Activated CD4-positive, alpha-beta memory T cell treated with anti-CD3 and anti-CD28 coated beads, Interleukin-2, amount 10 ng/mL, durations not matched to agents 7 days and 5 days (primary cell): ENCODE measurements at regions not wholly inside any gene's neighbourhood (a gene's known extent, or its start where the extent isn't known, plus 50 kb on each side); places are given as distances from the start of the nearest gene placed in this dataset.

Experiments used
- CTCF ChIA-PET: fragments of 350-600 bp; sonication (Branson Sonifier 250); formaldehyde crosslinking; loops from one replicate; lab custom pipeline; 2021; ENCODE audit warnings: antibody characterized with exemption, inconsistent platforms; lab: Charles Lee
- POLR2A ChIA-PET: fragments of 350-600 bp; sonication (Branson Sonifier 250); formaldehyde crosslinking; loops from one replicate; lab custom pipeline; 2021; ENCODE audit warnings: antibody characterized with exemption; lab: Charles Lee
- DNase-seq: peaks from one replicate; pipeline ENCODE4 v3.0.0-alpha.2; 2020
- H3K27ac Mint-ChIP-seq: one replicate; pipeline ENCODE4 v1.8.0; 2021; ENCODE audit warnings: mild to moderate bottlenecking, mixed read lengths
- H3K27me3 Mint-ChIP-seq: one replicate; pipeline ENCODE4 v1.8.0; 2021; ENCODE audit warnings: mixed read lengths
- H3K36me3 Mint-ChIP-seq: one replicate; pipeline ENCODE4 v1.8.0; 2021; ENCODE audit warnings: low read depth, mixed read lengths
- H3K4me1 Mint-ChIP-seq: one replicate; pipeline ENCODE4 v1.8.0; 2021; ENCODE audit warnings: mixed read lengths
- H3K4me3 Mint-ChIP-seq: one replicate; pipeline ENCODE4 v1.8.0; 2021; ENCODE audit warnings: mild to moderate bottlenecking, mixed read lengths
- H3K9me3 Mint-ChIP-seq: one replicate; pipeline ENCODE4 v1.8.0; 2021; ENCODE audit warnings: mixed read lengths

DNA sequence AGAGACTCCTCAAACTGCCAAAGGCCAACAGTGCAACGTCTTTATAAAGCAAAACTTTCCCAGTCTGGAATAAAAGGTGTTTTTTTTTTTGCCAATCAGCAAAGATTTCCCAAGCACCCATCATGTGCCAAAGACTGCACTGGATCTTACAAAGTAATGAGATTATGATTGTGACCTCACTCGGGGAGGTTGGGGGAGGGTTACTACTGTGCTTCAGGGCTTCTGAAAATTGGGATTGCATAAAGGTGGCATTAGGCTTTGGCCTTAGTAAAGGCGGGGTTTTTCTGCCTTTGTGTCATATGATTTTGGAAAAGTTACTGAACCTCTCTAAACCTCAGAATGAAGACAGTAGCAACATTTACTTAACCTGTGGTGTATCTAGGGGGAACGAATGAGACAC is 233.8 kb downstream of the DACT1 start:
- CTCF ChIA-PET, result no interaction called here
- H3K9me3 Mint-ChIP-seq, result no peaks in the 10 kb centered on the region

GRCh38 chr14:58872061-58872460 is 234.3 kb downstream of the DACT1 start:
- CTCF ChIA-PET, result no interaction called here
- POLR2A ChIA-PET, result no interaction called here
- Mint-ChIP-seq H3K27ac (no peak overlapping the region), H3K4me1 (no peaks in the 10 kb centered on the region), H3K36me3 (no peaks in the 10 kb centered on the region), H3K27me3 (peaks cover 3% of the 10 kb centered on the region), H3K4me3 (no peak overlapping the region), H3K9me3 (no peaks in the 10 kb centered on the region)
- no peak for DNase-seq

More for the DNA sequence above, 233.8 kb downstream of the DACT1 start:
- Mint-ChIP-seq H3K27me3 (peaks cover 3% of the 10 kb centered on the region), H3K36me3 (no peaks in the 10 kb centered on the region), H3K27ac (no peak overlapping the region), H3K4me3 (no peak overlapping the region), H3K4me1 (no peaks in the 10 kb centered on the region)
- DNase-seq, result no peak
- POLR2A ChIA-PET, result no interaction called here

- Mint-ChIP-seq H3K27me3 (peaks cover 2% of the 10 kb centered on the region), H3K27ac (no peak overlapping the region), H3K4me1 (no peaks in the 10 kb centered on the region), H3K4me3 (no peak overlapping the region), H3K9me3 (no peaks in the 10 kb centered on the region), H3K36me3 (no peaks in the 10 kb centered on the region)
- no peak for DNase-seq
- ChIA-PET POLR2A (no interaction called here), CTCF (no interaction called here)
Observed at GRCh38 chr14:58873228-58873953, 235.6 kb downstream of the DACT1 start.

- Mint-ChIP-seq H3K27ac (no peak overlapping the region), H3K4me3 (no peak overlapping the region), H3K9me3 (no peaks in the 10 kb centered on the region), H3K4me1 (no peaks in the 10 kb centered on the region), H3K36me3 (no peaks in the 10 kb centered on the region), H3K27me3 (no peaks in the 10 kb centered on the region)
- DNase-seq, result no peak
- CTCF ChIA-PET, result no interaction called here
- POLR2A ChIA-PET, result no interaction called here
Observed at GRCh38 chr14:58875613-58876012, 237.9 kb downstream of the DACT1 start.

DNA sequence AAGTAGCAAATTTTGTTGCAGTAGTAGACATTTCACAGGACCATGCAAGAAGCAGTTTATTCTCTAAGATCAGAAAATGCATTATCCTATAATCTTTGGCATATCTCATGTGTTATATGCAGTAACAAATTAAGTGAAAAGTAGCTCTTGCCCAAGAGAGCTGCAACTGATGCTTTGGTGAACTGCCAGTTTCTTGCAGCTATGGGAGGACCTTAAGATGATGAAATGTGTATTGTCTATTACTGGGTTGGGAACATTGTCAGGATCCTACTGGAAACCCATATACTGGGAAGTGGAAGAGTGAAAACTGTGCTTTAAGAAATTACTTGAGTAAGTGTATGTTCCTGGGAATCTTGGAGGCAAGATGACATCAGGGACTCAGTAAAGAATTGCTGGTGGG is 238.8 kb downstream of the DACT1 start:
- ChIA-PET POLR2A (no interaction called here), CTCF (no interaction called here)
- no peak overlapping the region for H3K27ac Mint-ChIP-seq
- no peaks in the 10 kb centered on the region for H3K36me3 Mint-ChIP-seq
- no peak for DNase-seq
- no peak overlapping the region for H3K4me3 Mint-ChIP-seq
- H3K27me3 Mint-ChIP-seq, result no peaks in the 10 kb centered on the region
- no peaks in the 10 kb centered on the region for H3K4me1 Mint-ChIP-seq
- no peaks in the 10 kb centered on the region for H3K9me3 Mint-ChIP-seq

DNA sequence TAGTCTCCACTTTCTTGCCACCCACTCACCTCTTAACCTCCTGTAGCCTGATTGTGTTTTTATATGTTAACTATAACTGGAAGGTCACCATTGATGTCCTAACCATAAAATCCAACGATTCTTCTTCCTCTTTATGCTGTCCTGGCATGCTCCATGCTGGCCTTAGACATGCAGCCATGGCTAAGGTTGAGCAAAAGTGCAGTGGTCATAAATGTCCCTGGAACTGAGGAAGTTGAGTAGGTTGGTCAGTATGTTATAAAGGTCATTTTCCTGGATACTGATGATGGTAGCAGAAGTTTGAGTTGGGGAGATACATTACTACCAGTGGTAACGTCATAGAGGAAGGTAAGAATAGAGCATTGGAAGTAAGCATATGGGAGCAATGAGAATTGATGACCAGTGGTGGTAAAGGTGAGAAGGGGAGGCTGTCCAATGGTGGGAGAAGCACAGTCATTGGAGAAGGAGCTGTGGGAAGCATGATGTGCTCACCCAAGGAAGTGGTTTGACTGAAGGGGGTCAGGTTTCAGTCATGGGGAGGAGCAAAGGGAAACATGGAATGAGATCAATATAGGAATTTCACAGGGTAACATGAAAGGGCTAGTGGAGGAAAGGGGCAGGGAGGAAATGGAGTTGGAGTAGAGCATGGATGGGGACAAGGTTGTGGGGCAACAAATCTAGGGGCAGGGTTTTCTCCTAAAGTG is 240.8 kb downstream of the DACT1 start:
- no peaks in the 10 kb centered on the region for H3K4me1 Mint-ChIP-seq
- no peak overlapping the region for H3K27ac Mint-ChIP-seq
- no peaks in the 10 kb centered on the region for H3K27me3 Mint-ChIP-seq
- no peaks in the 10 kb centered on the region for H3K36me3 Mint-ChIP-seq
- no peak overlapping the region for H3K4me3 Mint-ChIP-seq
- POLR2A ChIA-PET, result no interaction called here
- DNase-seq, result no peak
- CTCF ChIA-PET, result no interaction called here
- no peaks in the 10 kb centered on the region for H3K9me3 Mint-ChIP-seq

DNA sequence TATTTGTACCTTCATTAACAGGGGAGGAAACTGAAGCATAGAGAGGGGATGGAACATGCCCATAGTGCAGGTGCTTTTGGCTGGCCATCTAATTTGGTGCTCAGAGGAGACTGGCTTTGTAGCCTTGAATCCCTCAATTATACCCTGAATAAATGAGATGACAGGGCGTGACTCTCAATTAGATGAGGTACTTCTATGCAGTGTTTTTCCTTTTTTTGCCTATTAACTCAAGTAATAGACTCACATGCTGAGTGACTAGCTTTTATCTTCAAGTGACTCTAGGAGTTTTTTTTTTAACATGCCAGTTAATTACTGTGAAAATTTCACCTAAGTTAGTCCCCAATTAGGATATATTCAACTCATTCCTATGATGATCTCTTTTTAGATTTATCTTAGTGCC is 243.7 kb downstream of the DACT1 start:
- no peaks in the 10 kb centered on the region for H3K36me3 Mint-ChIP-seq
- DNase-seq, result no peak
- no peak overlapping the region for H3K4me3 Mint-ChIP-seq
- ChIA-PET POLR2A (no interaction called here), CTCF (interaction anchor here (0.7 kb wide), 1 partner anchor 223 kb away, joined by 5 read pairs; no protein-coding TSS in a partner anchor)
- no peaks in the 10 kb centered on the region for H3K4me1 Mint-ChIP-seq
- no peaks in the 10 kb centered on the region for H3K9me3 Mint-ChIP-seq
- no peaks in the 10 kb centered on the region for H3K27me3 Mint-ChIP-seq
- no peak overlapping the region for H3K27ac Mint-ChIP-seq

DNA sequence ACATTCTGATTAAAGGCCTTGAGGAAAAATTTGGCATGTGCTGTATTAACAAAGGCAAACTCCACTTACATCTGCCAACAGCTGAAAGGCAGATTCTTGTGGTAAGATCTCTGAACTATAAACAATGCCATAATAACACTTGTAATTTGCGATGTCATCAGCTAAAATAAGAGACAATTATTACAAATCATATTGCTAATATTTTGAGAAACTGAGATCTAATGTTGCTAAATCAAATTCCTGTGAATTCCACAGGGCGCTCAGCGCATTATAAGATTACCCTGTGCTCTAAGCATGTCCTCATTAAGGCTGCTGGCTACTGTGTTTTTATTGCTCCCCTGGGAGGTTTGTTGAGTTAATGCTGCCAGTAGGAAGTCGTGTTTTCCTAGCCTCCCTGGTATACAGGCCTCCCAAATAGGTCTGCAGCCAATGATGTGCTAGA is 244.8 kb downstream of the DACT1 start:
- ChIA-PET POLR2A (no interaction called here), CTCF (no interaction called here)
- Mint-ChIP-seq H3K36me3 (no peaks in the 10 kb centered on the region), H3K9me3 (no peaks in the 10 kb centered on the region), H3K4me3 (no peak overlapping the region), H3K27me3 (no peaks in the 10 kb centered on the region), H3K27ac (no peak overlapping the region), H3K4me1 (no peaks in the 10 kb centered on the region)
- DNase-seq, result no peak

DNA sequence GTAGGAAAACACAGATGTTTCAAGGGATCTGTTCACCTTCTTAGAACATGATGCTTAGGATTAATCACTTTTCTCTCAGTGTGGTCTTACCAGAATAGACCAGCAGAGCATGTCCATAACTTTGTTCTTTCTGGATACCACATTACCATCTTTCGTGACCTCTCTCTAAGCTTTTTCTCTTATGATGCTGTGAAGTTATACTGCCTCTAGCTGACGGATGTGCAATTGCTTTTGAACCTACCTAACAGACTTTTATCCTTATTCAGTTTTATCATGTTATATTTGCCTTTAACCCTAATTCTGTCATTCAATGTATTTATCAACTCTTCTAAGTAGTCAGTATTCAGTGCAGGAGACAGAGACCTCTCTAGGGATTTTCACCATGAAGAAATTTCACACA is 246.7 kb downstream of the DACT1 start:
- H3K4me3 Mint-ChIP-seq, result no peak overlapping the region
- no peaks in the 10 kb centered on the region for H3K4me1 Mint-ChIP-seq
- ChIA-PET CTCF (no interaction called here), POLR2A (no interaction called here)
- no peaks in the 10 kb centered on the region for H3K9me3 Mint-ChIP-seq
- H3K36me3 Mint-ChIP-seq, result no peaks in the 10 kb centered on the region
- no peaks in the 10 kb centered on the region for H3K27me3 Mint-ChIP-seq
- H3K27ac Mint-ChIP-seq, result no peak overlapping the region
- no peak for DNase-seq

- Mint-ChIP-seq H3K4me1 (no peaks in the 10 kb centered on the region), H3K36me3 (no peaks in the 10 kb centered on the region), H3K27ac (no peak overlapping the region), H3K9me3 (no peaks in the 10 kb centered on the region), H3K4me3 (no peak overlapping the region), H3K27me3 (no peaks in the 10 kb centered on the region)
- POLR2A ChIA-PET, result no interaction called here
- CTCF ChIA-PET, result no interaction called here
- no peak for DNase-seq
Observed at GRCh38 chr14:58887931-58888330, 250.2 kb downstream of the DACT1 start.

DNA sequence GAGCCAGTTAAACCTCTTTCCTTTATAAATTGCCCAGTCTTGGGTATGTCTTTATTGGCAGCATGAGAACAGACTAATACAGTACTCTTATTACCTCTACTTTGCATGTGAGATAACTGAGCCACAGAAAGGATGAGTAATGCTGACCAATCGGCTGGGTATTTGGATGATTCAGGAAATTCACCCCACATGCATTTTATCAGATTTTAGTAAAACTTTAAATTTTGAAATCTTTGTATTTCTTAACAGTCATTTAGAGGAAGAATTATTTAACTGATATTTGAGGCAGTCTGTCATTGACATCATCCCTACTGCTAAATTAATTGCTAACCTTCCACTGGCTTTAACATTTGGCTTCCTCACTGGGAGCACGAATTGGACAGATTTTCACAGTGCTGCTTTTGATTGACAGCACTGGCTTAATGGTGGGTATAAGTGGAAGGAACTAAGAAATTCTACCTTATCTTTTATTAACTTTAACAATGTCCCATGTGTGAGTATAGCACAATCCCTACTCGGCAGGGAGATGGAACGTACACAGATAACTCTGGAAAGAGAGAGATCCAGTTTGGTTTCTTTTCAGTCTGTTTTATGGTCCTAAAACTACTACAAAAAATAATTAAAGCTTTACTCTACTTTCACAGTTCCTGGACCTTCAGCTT is 261.0 kb downstream of the DACT1 start:
- Mint-ChIP-seq H3K4me3 (no peak overlapping the region), H3K27me3 (no peaks in the 10 kb centered on the region), H3K36me3 (no peaks in the 10 kb centered on the region), H3K9me3 (no peaks in the 10 kb centered on the region), H3K27ac (no peak overlapping the region), H3K4me1 (no peaks in the 10 kb centered on the region)
- ChIA-PET CTCF (no interaction called here), POLR2A (no interaction called here)
- no peak for DNase-seq

DNA sequence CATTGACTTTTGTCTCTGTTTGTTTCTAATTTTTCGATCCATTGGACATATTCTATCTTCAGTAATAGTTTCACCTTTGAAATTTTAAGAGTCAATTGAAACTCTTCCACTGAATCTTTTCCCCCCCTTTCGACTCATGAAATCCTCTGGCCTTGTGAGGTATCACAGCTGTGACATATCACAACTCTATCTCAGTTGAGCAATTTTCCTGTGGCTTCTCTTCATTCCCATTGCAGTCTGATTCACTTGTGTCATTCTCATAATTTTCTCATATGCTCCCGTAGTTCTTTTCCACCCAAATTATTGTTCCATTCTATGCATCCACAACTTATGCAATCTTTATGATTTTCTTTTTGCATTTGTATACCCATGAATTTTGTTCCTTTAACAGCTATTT is 261.6 kb downstream of the DACT1 start:
- no peaks in the 10 kb centered on the region for H3K4me1 Mint-ChIP-seq
- H3K9me3 Mint-ChIP-seq, result no peaks in the 10 kb centered on the region
- ChIA-PET CTCF (no interaction called here), POLR2A (no interaction called here)
- no peaks in the 10 kb centered on the region for H3K36me3 Mint-ChIP-seq
- H3K27ac Mint-ChIP-seq, result no peak overlapping the region
- DNase-seq, result no peak
- no peak overlapping the region for H3K4me3 Mint-ChIP-seq
- no peaks in the 10 kb centered on the region for H3K27me3 Mint-ChIP-seq

GRCh38 chr14:58901826-58902225 is 264.1 kb downstream of the DACT1 start:
- ChIA-PET CTCF (no interaction called here), POLR2A (no interaction called here)
- Mint-ChIP-seq H3K27me3 (no peaks in the 10 kb centered on the region), H3K27ac (no peak overlapping the region), H3K4me1 (no peaks in the 10 kb centered on the region), H3K4me3 (no peak overlapping the region), H3K9me3 (no peaks in the 10 kb centered on the region), H3K36me3 (no peaks in the 10 kb centered on the region)
- no peak for DNase-seq
